ENCODE measurements at regions not wholly inside any gene's neighbourhood (a gene's known extent, or its start where the extent isn't known, plus 50 kb on each side); places are given as distances from the start of the nearest gene placed in this dataset.

- Histone ChIP-seq H3K9me3 (no peaks in the 10 kb centered on the region; the same call in 1 of the 2 replicates), H2AFZ (ENCODE audit: low read depth) (no peak overlapping the region), H3K9me2 (no peaks in the 10 kb centered on the region), H3K36me3 (replicated peaks in 1 of 2; ENCODE audit: control insufficient read depth in 1 of 2, insufficient read depth in 2 of 2, low read length in 1 of 2) (no peaks in the 10 kb centered on the region), H3K79me2 (ENCODE audit: insufficient read depth) (no peaks in the 10 kb centered on the region), H3K9ac (no peak overlapping the region), H3K4me3 (ENCODE audit: low read depth in 2 of 2, low read length in 1 of 2) (no peak overlapping the region), H4K20me1 (ENCODE audit: insufficient read depth) (0 out of 2 replicates have a peak, but pooled peaks cover 2% of the 10 kb centered on the region), H3K27ac (ENCODE audit: low read depth in 2 of 2, low read length in 1 of 2) (no peak overlapping the region), H3K27me3 (ENCODE audit: insufficient read depth) (no peaks in the 10 kb centered on the region; the same call in 1 of the 2 replicates), H3K4me2 (no peak overlapping the region), H3F3A (replicated peaks; ENCODE audit: insufficient read depth) (no peaks in the 10 kb centered on the region), H3K4me1 (ENCODE audit: control insufficient read depth in 1 of 2, insufficient read depth in 2 of 2, low read depth in 1 of 2, low read length in 1 of 2) (no peaks in the 10 kb centered on the region)
- WGBS (ENCODE audit: low lambda C conversion rate), result 14% methylated on average over 2 of the region's 2 CpGs
- POLR2A ChIA-PET, result no interaction called here
- DNase-seq, result no peak
- TF ChIP-seq, protein P1, sequence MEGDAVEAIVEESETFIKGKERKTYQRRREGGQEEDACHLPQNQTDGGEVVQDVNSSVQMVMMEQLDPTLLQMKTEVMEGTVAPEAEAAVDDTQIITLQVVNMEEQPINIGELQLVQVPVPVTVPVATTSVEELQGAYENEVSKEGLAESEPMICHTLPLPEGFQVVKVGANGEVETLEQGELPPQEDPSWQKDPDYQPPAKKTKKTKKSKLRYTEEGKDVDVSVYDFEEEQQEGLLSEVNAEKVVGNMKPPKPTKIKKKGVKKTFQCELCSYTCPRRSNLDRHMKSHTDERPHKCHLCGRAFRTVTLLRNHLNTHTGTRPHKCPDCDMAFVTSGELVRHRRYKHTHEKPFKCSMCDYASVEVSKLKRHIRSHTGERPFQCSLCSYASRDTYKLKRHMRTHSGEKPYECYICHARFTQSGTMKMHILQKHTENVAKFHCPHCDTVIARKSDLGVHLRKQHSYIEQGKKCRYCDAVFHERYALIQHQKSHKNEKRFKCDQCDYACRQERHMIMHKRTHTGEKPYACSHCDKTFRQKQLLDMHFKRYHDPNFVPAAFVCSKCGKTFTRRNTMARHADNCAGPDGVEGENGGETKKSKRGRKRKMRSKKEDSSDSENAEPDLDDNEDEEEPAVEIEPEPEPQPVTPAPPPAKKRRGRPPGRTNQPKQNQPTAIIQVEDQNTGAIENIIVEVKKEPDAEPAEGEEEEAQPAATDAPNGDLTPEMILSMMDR (IDR thresholded peaks at IDR 0.05), result no peak
- TF ChIP-seq FOXJ3 (CRISPR knock-in tag; IDR thresholded peaks at IDR 0.05) (no peak), JUND (IDR thresholded peaks at IDR 0.05) (no peak), POLR2AphosphoS5 (IDR thresholded peaks at IDR 0.05; ENCODE audit: low read depth, low read length) (no peak), SIN3A (IDR thresholded peaks at IDR 0.05; ENCODE audit: borderline replicate concordance, low read depth, low read length) (no peak), EP300 (IDR thresholded peaks at IDR 0.05; ENCODE audit: borderline replicate concordance in 1 of 2, low read depth in 1 of 2, low read length in 1 of 2) (no peak), PBX3 (IDR thresholded peaks at IDR 0.05) (no peak), EZH2phosphoT487 (IDR thresholded peaks at IDR 0.05; ENCODE audit: borderline replicate concordance, low read depth) (no peak), MXI1 (IDR thresholded peaks at IDR 0.05; ENCODE audit: low read depth, low read length) (no peak), TCF12 (IDR thresholded peaks at IDR 0.05) (no peak), FOSL2 (IDR thresholded peaks at IDR 0.05; ENCODE audit: borderline replicate concordance, low read depth) (no peak), TAF1 (IDR thresholded peaks at IDR 0.05; ENCODE audit: borderline replicate concordance, low read depth, low read length) (no peak), FOXM1 (IDR thresholded peaks at IDR 0.05; ENCODE audit: low read depth) (no peak), RFX5 (IDR thresholded peaks at IDR 0.05; ENCODE audit: low read length) (no peak), GATA2 (CRISPR knock-in tag; IDR thresholded peaks at IDR 0.05) (no peak), TEAD4 (IDR thresholded peaks at IDR 0.05; ENCODE audit: borderline replicate concordance, insufficient read depth) (no peak), REST (IDR thresholded peaks at IDR 0.05; ENCODE audit: low read depth, low read length) (no peak), SMC3 (IDR thresholded peaks at IDR 0.05; ENCODE audit: low read depth, low read length) (no peak), USF1 (IDR thresholded peaks at IDR 0.05; ENCODE audit: borderline replicate concordance, low read depth) (no peak)
- TF ChIP-seq, protein P2, sequence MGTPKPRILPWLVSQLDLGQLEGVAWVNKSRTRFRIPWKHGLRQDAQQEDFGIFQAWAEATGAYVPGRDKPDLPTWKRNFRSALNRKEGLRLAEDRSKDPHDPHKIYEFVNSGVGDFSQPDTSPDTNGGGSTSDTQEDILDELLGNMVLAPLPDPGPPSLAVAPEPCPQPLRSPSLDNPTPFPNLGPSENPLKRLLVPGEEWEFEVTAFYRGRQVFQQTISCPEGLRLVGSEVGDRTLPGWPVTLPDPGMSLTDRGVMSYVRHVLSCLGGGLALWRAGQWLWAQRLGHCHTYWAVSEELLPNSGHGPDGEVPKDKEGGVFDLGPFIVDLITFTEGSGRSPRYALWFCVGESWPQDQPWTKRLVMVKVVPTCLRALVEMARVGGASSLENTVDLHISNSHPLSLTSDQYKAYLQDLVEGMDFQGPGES (IDR thresholded peaks at IDR 0.05; ENCODE audit: low read depth, low read length), result no peak
- CTCF ChIA-PET, result no interaction called here
Observed at GRCh38 chr4:66544281-66544680, 874.0 kb upstream of the EPHA5 start.

Data from SK-N-SH (cell line).